A673 (cell line): ENCODE measurements at regions not wholly inside any gene's neighbourhood (a gene's known extent, or its start where the extent isn't known, plus 50 kb on each side); places are given as distances from the start of the nearest gene placed in this dataset.

Experiments
- EZH2 ChIP-seq: fragments of 200-600 bp; sonication (generic); IDR thresholded peaks from 2 replicates; pipeline ENCODE4 v1.6.1; 2017; ENCODE audit warnings: borderline replicate concordance, low read depth, mild to moderate bottlenecking, mixed read lengths, antibody characterized with exemption, low read length; ENCODE audit not compliant: poor library complexity, severe bottlenecking
- TF ChIP-seq, protein P1 (sequence below): fragments of 300-800, 200-600 bp; sonication (generic); conservative IDR thresholded peaks from 2 replicates; pipeline ENCODE4 v1.5.1; 2017; ENCODE audit warnings: low read depth, mild to moderate bottlenecking, antibody characterized with exemption, low read length, moderate library complexity, mixed read lengths

DNA sequence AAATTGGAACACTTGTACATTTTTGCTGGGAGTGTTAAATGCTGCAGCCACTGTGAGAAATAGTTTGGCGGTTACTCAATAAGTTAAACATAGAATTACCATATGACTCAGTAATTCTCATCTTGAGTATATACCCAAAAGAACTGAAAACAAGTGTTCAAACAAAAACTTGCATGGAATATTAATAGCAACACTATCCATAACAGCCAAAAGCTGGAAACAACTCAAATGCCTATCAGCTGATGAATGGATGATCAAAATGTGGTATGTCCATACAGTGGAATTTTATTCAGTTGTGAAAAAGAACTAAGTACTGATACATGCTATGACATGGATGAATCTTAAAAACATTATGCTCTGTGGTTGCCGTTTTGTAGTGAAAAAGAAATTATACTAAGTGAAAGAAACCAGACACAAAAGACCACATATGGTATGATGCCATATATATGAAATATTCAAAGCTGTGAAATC is 63.0 kb upstream of the SP4 start:
- TF ChIP-seq, protein P1, sequence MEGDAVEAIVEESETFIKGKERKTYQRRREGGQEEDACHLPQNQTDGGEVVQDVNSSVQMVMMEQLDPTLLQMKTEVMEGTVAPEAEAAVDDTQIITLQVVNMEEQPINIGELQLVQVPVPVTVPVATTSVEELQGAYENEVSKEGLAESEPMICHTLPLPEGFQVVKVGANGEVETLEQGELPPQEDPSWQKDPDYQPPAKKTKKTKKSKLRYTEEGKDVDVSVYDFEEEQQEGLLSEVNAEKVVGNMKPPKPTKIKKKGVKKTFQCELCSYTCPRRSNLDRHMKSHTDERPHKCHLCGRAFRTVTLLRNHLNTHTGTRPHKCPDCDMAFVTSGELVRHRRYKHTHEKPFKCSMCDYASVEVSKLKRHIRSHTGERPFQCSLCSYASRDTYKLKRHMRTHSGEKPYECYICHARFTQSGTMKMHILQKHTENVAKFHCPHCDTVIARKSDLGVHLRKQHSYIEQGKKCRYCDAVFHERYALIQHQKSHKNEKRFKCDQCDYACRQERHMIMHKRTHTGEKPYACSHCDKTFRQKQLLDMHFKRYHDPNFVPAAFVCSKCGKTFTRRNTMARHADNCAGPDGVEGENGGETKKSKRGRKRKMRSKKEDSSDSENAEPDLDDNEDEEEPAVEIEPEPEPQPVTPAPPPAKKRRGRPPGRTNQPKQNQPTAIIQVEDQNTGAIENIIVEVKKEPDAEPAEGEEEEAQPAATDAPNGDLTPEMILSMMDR, result no peak
- TF ChIP-seq EZH2, result no peak
